CD4-positive, alpha-beta memory T cell (primary cell): ENCODE measurements at regions not wholly inside any gene's neighbourhood (a gene's known extent, or its start where the extent isn't known, plus 50 kb on each side); places are given as distances from the start of the nearest gene placed in this dataset.

Experiments
- CTCF ChIA-PET: fragments of 350-600 bp; sonication (Branson Sonifier 250); formaldehyde crosslinking; loops from one replicate; lab custom pipeline; 2021; ENCODE audit warnings: inconsistent platforms; ENCODE audit not compliant: partially characterized antibody; lab: Charles Lee
- POLR2A ChIA-PET: fragments of 350-600 bp; sonication (Branson Sonifier 250); formaldehyde crosslinking; loops from one replicate; lab custom pipeline; 2021; ENCODE audit not compliant: partially characterized antibody; lab: Charles Lee
- DNase-seq, 5 donors: peaks; one replicate each; pipeline versions ENCODE4 v3.0.0 to v3.0.0-alpha.2; 2020 to 2022; ENCODE audit warnings: mixed read lengths in 1 of 5
- H3K27ac ChIP-seq: one replicate; pipeline ENCODE4 v1.7.0; 2013; ENCODE audit warnings: low read depth, low read length
- H3K27me3 ChIP-seq: 2 replicates; pipeline ENCODE4 v1.7.0; 2013; ENCODE audit warnings: mild to moderate bottlenecking, low read length, moderate library complexity; ENCODE audit not compliant: insufficient read depth
- H3K36me3 ChIP-seq: 2 replicates; pipeline ENCODE4 v1.7.0; 2013; ENCODE audit warnings: mild to moderate bottlenecking, low read length, moderate library complexity; ENCODE audit not compliant: insufficient read depth
- H3K4me1 ChIP-seq: 2 replicates; pipeline ENCODE4 v1.7.0; 2013; ENCODE audit warnings: mild to moderate bottlenecking, low read length, moderate library complexity; ENCODE audit not compliant: insufficient read depth
- H3K4me3 ChIP-seq, 2 donors: one replicate each; pipeline ENCODE4 v1.7.0; 2013; ENCODE audit warnings: low read length in 2 of 2, mild to moderate bottlenecking in 1 of 2
- H3K9me3 ChIP-seq, 2 donors: one replicate each; pipeline ENCODE4 v1.7.0; 2013; ENCODE audit warnings: low read length in 2 of 2, control low read depth in 1 of 2; ENCODE audit not compliant: control insufficient read depth in 1 of 2
- H3K27ac Mint-ChIP-seq, 7 donors: one replicate each; pipeline ENCODE4 v1.8.0; 2020 to 2021; ENCODE audit warnings: mixed read lengths in 7 of 7, mild to moderate bottlenecking in 6 of 7, inconsistent platforms in 3 of 7, moderate library complexity in 3 of 7
- H3K27me3 Mint-ChIP-seq, 2 donors: one replicate each; pipeline ENCODE4 v1.8.0; 2020 to 2021; ENCODE audit warnings: mixed read lengths in 2 of 2
- H3K36me3 Mint-ChIP-seq, 2 donors: one replicate each; pipeline ENCODE4 v1.8.0; 2020 to 2021; ENCODE audit warnings: mixed read lengths in 2 of 2, inconsistent platforms in 1 of 2, mild to moderate bottlenecking in 1 of 2
- H3K4me1 Mint-ChIP-seq, 4 donors: one replicate each; pipeline ENCODE4 v1.8.0; 2020 to 2021; ENCODE audit warnings: mixed read lengths in 4 of 4, mild to moderate bottlenecking in 1 of 4
- H3K4me3 Mint-ChIP-seq, 8 donors: one replicate each; pipeline ENCODE4 v1.8.0; 2020 to 2021; ENCODE audit warnings: mixed read lengths in 8 of 8, mild to moderate bottlenecking in 7 of 8, moderate library complexity in 6 of 8, inconsistent platforms in 3 of 8
- H3K9me3 Mint-ChIP-seq, 8 donors: one replicate each; pipeline ENCODE4 v1.8.0; 2020 to 2021; ENCODE audit warnings: mixed read lengths in 8 of 8, mild to moderate bottlenecking in 5 of 8, inconsistent platforms in 3 of 8, moderate library complexity in 1 of 8
- intact Hi-C: fragments of 100-400 bp; cut with micrococcal nuclease; formaldehyde crosslinking; loops from one replicate; pipeline ENCODE4 v1.15.1; 2023

DNA sequence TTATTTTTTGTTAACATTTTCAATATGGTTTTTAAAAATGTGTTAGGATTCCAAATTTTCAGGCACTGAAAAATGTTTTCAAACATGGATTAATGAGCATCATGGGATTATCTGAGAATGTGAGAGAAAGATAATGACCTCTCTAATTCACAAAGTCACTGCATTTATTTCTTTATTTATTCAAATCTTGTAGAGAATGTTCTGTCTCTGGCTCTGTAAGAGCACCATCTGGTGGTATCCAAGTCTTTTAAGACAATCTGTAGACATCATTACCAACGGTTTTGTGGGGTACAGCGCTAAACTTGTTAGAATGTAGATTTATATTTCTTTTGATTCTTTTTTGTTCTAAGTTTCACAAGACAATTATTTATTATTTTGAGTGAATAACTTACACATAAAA, 956.0 kb upstream of the NOVA1 start:
- Mint-ChIP-seq H3K9me3 (peaks cover 0 to 11% (median 8%) of the 10 kb centered on the region in 8 donors), H3K27ac (no peak overlapping the region), H3K27me3 (no peaks in the 10 kb centered on the region), H3K4me3 (no peak overlapping the region), H3K4me1 (no peaks in the 10 kb centered on the region), H3K36me3 (no peaks in the 10 kb centered on the region)
- ChIA-PET CTCF (no interaction called here), POLR2A (no interaction called here)
- intact Hi-C loops = no loop called here
- Histone ChIP-seq H3K27ac (no peak overlapping the region), H3K36me3 (no peaks in the 10 kb centered on the region), H3K27me3 (no peaks in the 10 kb centered on the region), H3K9me3 (no peaks in the 10 kb centered on the region), H3K4me1 (no peaks in the 10 kb centered on the region), H3K4me3 (no peak overlapping the region)
- DNase-seq = no peak

DNA sequence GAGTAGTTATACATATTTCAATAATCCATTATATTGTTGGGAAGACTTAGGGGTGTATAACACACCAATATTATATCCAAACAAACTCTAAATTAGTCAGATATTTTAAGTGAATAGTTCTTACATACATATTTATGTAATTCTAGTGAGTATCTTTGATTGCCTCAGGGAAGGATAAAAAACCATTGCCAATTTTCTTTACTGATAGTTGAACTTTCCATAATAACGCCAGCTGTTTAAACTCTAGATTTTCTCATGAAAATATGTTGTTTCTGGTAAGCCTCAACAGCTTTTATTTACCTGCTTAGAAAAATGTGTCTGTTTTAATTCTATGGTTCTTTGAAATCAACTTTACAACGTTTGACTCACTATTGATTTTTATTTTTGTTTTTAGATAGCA, 959.6 kb upstream of the NOVA1 start:
- Mint-ChIP-seq H3K4me3 (no peak overlapping the region), H3K9me3 (peaks cover 0 to 14% (median 7%) of the 10 kb centered on the region in 8 donors), H3K27ac (no peak overlapping the region), H3K4me1 (no peaks in the 10 kb centered on the region), H3K36me3 (no peaks in the 10 kb centered on the region), H3K27me3 (no peaks in the 10 kb centered on the region)
- Histone ChIP-seq H3K9me3 (no peaks in the 10 kb centered on the region), H3K27ac (no peak overlapping the region), H3K4me3 (no peak overlapping the region), H3K4me1 (no peaks in the 10 kb centered on the region), H3K27me3 (no peaks in the 10 kb centered on the region), H3K36me3 (no peaks in the 10 kb centered on the region)
- ChIA-PET CTCF (no interaction called here), POLR2A (no interaction called here)
- intact Hi-C loops = no loop called here
- no peak for DNase-seq

- H3K9me3 Mint-ChIP-seq = peaks cover 0 to 17% (median 9%) of the 10 kb centered on the region in 8 donors
- Histone ChIP-seq H3K4me1 (no peaks in the 10 kb centered on the region), H3K4me3 (no peak overlapping the region), H3K27ac (no peak overlapping the region), H3K36me3 (no peaks in the 10 kb centered on the region), H3K9me3 (no peaks in the 10 kb centered on the region), H3K27me3 (no peaks in the 10 kb centered on the region)
- no peaks in the 10 kb centered on the region for H3K4me1 Mint-ChIP-seq
- intact Hi-C loops = no loop called here
- no peaks in the 10 kb centered on the region for H3K27me3 Mint-ChIP-seq
- no peak for DNase-seq
- H3K27ac Mint-ChIP-seq = no peak overlapping the region
- ChIA-PET CTCF (no interaction called here), POLR2A (no interaction called here)
- no peak overlapping the region for H3K4me3 Mint-ChIP-seq
- H3K36me3 Mint-ChIP-seq = no peaks in the 10 kb centered on the region
These were observed 962.0 kb upstream of the NOVA1 start for GRCh38 chr14:27559848-27560247.

GRCh38 chr14:27566843-27567382, 969.1 kb upstream of the NOVA1 start:
- Histone ChIP-seq H3K36me3 (no peaks in the 10 kb centered on the region), H3K4me1 (no peaks in the 10 kb centered on the region), H3K27ac (no peak overlapping the region), H3K4me3 (no peak overlapping the region), H3K27me3 (no peaks in the 10 kb centered on the region), H3K9me3 (peaks cover 0 to 4% of the 10 kb centered on the region in 2 donors)
- intact Hi-C loops = no loop called here
- Mint-ChIP-seq H3K9me3 (peaks cover 0 to 17% (median 8%) of the 10 kb centered on the region in 8 donors), H3K27ac (no peak overlapping the region), H3K27me3 (no peaks in the 10 kb centered on the region), H3K36me3 (no peaks in the 10 kb centered on the region), H3K4me1 (no peaks in the 10 kb centered on the region), H3K4me3 (no peak overlapping the region)
- POLR2A ChIA-PET = no interaction called here
- DNase-seq = no peak
- CTCF ChIA-PET = no interaction called here

GRCh38 chr14:27573018-27573417, 975.2 kb upstream of the NOVA1 start:
- intact Hi-C loops = no loop called here
- Histone ChIP-seq H3K4me3 (no peak overlapping the region), H3K36me3 (no peaks in the 10 kb centered on the region), H3K27ac (no peak overlapping the region), H3K4me1 (no peaks in the 10 kb centered on the region), H3K27me3 (no peaks in the 10 kb centered on the region), H3K9me3 (peaks cover 0 to 9% of the 10 kb centered on the region in 2 donors)
- POLR2A ChIA-PET = no interaction called here
- CTCF ChIA-PET = no interaction called here
- DNase-seq = no peak
- no peaks in the 10 kb centered on the region for H3K27me3 Mint-ChIP-seq
- H3K36me3 Mint-ChIP-seq = no peaks in the 10 kb centered on the region
- no peak overlapping the region for H3K27ac Mint-ChIP-seq
- H3K9me3 Mint-ChIP-seq = peaks cover 6 to 44% (median 34%) of the 10 kb centered on the region in 8 donors
- H3K4me3 Mint-ChIP-seq = no peak overlapping the region
- H3K4me1 Mint-ChIP-seq = no peaks in the 10 kb centered on the region

- CTCF ChIA-PET = no interaction called here
- H3K9me3 ChIP-seq = no peaks in the 10 kb centered on the region
- H3K27me3 Mint-ChIP-seq = no peaks in the 10 kb centered on the region
- POLR2A ChIA-PET = no interaction called here
- no peak overlapping the region for H3K27ac ChIP-seq
- H3K27ac Mint-ChIP-seq = no peak overlapping the region
- H3K27me3 ChIP-seq = no peaks in the 10 kb centered on the region
- no peaks in the 10 kb centered on the region for H3K4me1 ChIP-seq
- H3K36me3 ChIP-seq = no peaks in the 10 kb centered on the region
- H3K4me3 ChIP-seq = no peak overlapping the region
- intact Hi-C loops = no loop called here
- DNase-seq = no peak
- peaks cover 5 to 22% (median 15%) of the 10 kb centered on the region in 8 donors for H3K9me3 Mint-ChIP-seq
- H3K36me3 Mint-ChIP-seq = no peaks in the 10 kb centered on the region
- H3K4me3 Mint-ChIP-seq = no peak overlapping the region
- H3K4me1 Mint-ChIP-seq = no peaks in the 10 kb centered on the region
These were observed 989.3 kb upstream of the NOVA1 start for GRCh38 chr14:27587103-27587502.

DNA sequence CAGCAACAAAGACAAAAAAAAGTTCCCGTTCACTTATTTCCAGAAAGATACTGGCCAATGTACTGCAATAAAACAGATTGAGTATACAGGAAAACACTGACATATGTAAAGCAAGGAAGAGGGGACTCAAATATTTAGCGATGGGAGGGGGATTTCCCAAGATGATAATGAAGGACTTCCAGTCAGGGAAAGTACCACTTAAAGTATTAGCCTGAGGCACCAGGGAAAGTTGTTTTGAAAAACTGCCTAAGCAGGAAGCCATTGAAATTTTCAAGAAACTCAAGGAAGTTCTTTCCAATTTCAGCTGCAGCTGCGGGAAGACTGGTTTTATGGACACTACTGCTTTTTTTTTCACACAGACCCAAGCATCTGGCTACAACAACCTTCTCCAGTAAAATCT, 1007.4 kb upstream of the NOVA1 start:
- Mint-ChIP-seq H3K4me1 (no peaks in the 10 kb centered on the region), H3K4me3 (no peak overlapping the region), H3K36me3 (no peaks in the 10 kb centered on the region), H3K9me3 (peaks cover 0 to 29% (median 12%) of the 10 kb centered on the region in 8 donors), H3K27me3 (no peaks in the 10 kb centered on the region), H3K27ac (no peak overlapping the region)
- Histone ChIP-seq H3K4me1 (no peaks in the 10 kb centered on the region), H3K4me3 (no peak overlapping the region), H3K9me3 (no peaks in the 10 kb centered on the region), H3K36me3 (no peaks in the 10 kb centered on the region), H3K27me3 (no peaks in the 10 kb centered on the region), H3K27ac (no peak overlapping the region)
- no peak for DNase-seq
- POLR2A ChIA-PET = no interaction called here
- CTCF ChIA-PET = no interaction called here
- intact Hi-C loops = no loop called here

DNA sequence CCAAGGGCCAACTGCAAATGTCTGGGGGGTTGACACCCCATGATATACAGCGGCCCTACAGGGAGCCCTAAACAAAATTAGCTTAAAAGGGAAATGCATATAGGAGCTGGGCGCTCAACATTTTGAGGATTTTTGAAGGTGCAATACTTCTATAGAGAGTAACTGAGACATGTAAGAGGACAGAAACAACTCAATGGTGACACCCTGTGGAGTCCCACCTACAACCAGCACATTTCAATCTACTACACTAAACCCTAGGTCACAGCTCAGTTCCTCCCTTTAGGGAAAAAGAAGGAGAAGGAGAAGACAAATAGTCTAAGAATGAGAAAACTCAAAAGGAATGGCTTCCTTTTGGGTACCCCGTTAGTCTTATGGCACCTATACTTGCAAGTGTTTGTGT, 1010.5 kb upstream of the NOVA1 start:
- Histone ChIP-seq H3K4me3 (no peak overlapping the region), H3K9me3 (no peaks in the 10 kb centered on the region), H3K4me1 (no peaks in the 10 kb centered on the region), H3K27me3 (no peaks in the 10 kb centered on the region), H3K27ac (no peak overlapping the region), H3K36me3 (no peaks in the 10 kb centered on the region)
- no peak overlapping the region for H3K4me3 Mint-ChIP-seq
- H3K27me3 Mint-ChIP-seq = no peaks in the 10 kb centered on the region
- ChIA-PET POLR2A (no interaction called here), CTCF (no interaction called here)
- DNase-seq = no peak
- H3K9me3 Mint-ChIP-seq = peaks cover 0 to 28% (median 17%) of the 10 kb centered on the region in 8 donors
- H3K36me3 Mint-ChIP-seq = no peaks in the 10 kb centered on the region
- intact Hi-C loops = no loop called here
- no peak overlapping the region for H3K27ac Mint-ChIP-seq
- H3K4me1 Mint-ChIP-seq = no peaks in the 10 kb centered on the region
